Upper lobe of right lung (tissue), 1 donor: ENCODE measurements at regions not wholly inside any gene's neighbourhood (a gene's known extent, or its start where the extent isn't known, plus 50 kb on each side); places are given as distances from the start of the nearest gene placed in this dataset.
"Not testable (repeated sequence)": the region's sequence is repeated elsewhere in the genome, so short reads cannot be mapped to it uniquely, and the experiment has no call there.

ENCODE experiments used
- ATAC-seq: fragments of 200-7000 bp; cut with Tn5 transposase; one replicate; pipeline ENCODE4 v1.9.1; 2020; ENCODE audit warnings: mild to moderate bottlenecking, moderate library complexity
- DNase-seq: peaks from one replicate; pipeline ENCODE4 v3.0.0-alpha.2; 2020
- H3K27ac ChIP-seq: fragments of 200-600 bp; one replicate; pipeline ENCODE4 v1.8.0; 2022
- H3K27me3 ChIP-seq: fragments of 200-600 bp; one replicate; pipeline ENCODE4 v1.8.0; 2022; ENCODE audit warnings: mild to moderate bottlenecking
- H3K36me3 ChIP-seq: fragments of 200-600 bp; one replicate; pipeline ENCODE4 v1.8.0; 2022
- H3K4me1 ChIP-seq: fragments of 200-600 bp; one replicate; pipeline ENCODE4 v1.8.0; 2022
- H3K4me3 ChIP-seq: fragments of 200-600 bp; one replicate; pipeline ENCODE4 v1.8.0; 2022; ENCODE audit warnings: mild to moderate bottlenecking
- H3K9me3 ChIP-seq: fragments of 200-600 bp; one replicate; pipeline ENCODE4 v1.8.0; 2022
- intact Hi-C: fragments of 100-400 bp; cut with DNase I; formaldehyde crosslinking; loops from one replicate; pipeline ENCODE4 v1.11.0; 2022
- TF ChIP-seq, protein P1 (sequence below): fragments of 200-600 bp; IDR thresholded peaks from one replicate; pipeline ENCODE4 v1.8.0; 2022; ENCODE audit warnings: antibody characterized with exemption
- donor health status: DM: no; HTN: yes; CAD: no; lungs with severe emphysema.

DNA sequence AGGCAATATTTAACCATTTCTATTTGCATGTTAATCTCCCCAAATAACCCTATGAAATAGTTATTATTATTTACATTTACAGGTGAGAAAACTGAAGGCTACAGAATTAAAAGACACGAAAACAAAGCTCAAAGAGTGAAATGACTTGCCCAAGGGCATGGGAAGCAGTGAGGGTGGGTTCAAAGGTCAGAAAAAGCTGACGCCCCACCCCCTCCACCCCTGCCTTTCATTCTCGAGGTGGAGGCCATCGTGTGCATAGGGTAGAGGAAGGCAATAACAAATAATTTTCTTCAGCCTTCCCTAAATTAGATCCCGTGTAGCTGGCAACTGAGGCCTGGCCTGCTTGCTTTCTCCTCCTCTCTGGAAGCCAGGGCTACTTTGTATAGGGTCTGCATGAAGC, 56.1 kb upstream of the RBFOX2 start:
- no peak overlapping the region for H3K27ac ChIP-seq
- no peaks in the 10 kb centered on the region for H3K9me3 ChIP-seq
- intact Hi-C loops, result no loop called here
- no peaks in the 10 kb centered on the region for H3K27me3 ChIP-seq
- H3K4me1 ChIP-seq, result no peaks in the 10 kb centered on the region
- TF ChIP-seq, protein P1, sequence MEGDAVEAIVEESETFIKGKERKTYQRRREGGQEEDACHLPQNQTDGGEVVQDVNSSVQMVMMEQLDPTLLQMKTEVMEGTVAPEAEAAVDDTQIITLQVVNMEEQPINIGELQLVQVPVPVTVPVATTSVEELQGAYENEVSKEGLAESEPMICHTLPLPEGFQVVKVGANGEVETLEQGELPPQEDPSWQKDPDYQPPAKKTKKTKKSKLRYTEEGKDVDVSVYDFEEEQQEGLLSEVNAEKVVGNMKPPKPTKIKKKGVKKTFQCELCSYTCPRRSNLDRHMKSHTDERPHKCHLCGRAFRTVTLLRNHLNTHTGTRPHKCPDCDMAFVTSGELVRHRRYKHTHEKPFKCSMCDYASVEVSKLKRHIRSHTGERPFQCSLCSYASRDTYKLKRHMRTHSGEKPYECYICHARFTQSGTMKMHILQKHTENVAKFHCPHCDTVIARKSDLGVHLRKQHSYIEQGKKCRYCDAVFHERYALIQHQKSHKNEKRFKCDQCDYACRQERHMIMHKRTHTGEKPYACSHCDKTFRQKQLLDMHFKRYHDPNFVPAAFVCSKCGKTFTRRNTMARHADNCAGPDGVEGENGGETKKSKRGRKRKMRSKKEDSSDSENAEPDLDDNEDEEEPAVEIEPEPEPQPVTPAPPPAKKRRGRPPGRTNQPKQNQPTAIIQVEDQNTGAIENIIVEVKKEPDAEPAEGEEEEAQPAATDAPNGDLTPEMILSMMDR, result no peak
- ATAC-seq (no peak), DNase-seq (no peak)
- H3K4me3 ChIP-seq, result no peak overlapping the region
- no peaks in the 10 kb centered on the region for H3K36me3 ChIP-seq

DNA sequence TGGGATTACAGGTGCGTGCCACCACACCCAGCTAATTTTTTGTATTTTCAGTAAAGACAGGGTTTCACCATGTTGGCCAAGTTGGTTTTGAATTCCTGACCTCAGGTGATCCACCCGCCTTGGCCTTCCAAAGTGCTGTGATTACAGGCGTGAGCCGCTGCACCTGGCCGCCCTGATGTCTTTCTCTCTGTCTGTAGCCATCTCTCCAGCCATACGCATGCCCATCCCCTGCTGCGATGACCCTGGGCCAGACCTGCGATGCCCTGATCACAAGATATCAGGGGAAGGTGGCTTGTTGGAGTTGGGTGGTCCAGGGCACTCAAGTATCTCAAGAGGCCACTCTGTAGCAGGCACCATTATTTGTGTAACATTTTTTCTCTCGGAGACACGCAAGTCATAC, 54.4 kb upstream of the RBFOX2 start:
- intact Hi-C loops, result no loop called here
- DNase-seq (no peak), ATAC-seq (no peak)
- Histone ChIP-seq H3K4me3 (no peak overlapping the region), H3K27ac (no peak overlapping the region), H3K4me1 (no peaks in the 10 kb centered on the region), H3K27me3 (no peaks in the 10 kb centered on the region), H3K36me3 (no peaks in the 10 kb centered on the region), H3K9me3 (no peaks in the 10 kb centered on the region)
- TF ChIP-seq, protein P1, result no peak

DNA sequence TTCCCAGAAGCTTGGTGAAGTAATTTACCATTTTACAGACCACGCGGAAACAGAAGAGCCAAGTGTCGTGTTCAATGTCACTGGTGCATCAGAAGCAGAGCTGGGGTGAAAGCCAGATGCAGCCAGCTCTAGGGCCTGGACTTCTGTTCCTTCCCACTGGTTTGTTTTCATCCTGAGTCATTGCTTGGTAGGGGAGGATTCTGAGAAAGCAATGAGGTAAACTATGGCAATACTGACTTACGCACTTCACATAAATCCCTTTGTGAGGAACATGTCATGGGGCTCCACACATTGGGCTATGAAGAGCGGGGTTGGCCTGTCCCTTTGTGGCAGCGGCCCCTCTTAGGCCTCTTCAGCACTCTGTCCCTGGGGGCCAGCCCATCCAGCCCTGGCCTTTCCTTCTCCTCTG, 52.4 kb upstream of the RBFOX2 start:
- no peak overlapping the region for H3K4me3 ChIP-seq
- no peaks in the 10 kb centered on the region for H3K27me3 ChIP-seq
- H3K36me3 ChIP-seq, result no peaks in the 10 kb centered on the region
- TF ChIP-seq, protein P1, result no peak
- no peaks in the 10 kb centered on the region for H3K9me3 ChIP-seq
- DNase-seq (no peak), ATAC-seq (no peak)
- intact Hi-C loops, result no loop called here
- H3K4me1 ChIP-seq, result no peaks in the 10 kb centered on the region
- H3K27ac ChIP-seq, result no peak overlapping the region

DNA sequence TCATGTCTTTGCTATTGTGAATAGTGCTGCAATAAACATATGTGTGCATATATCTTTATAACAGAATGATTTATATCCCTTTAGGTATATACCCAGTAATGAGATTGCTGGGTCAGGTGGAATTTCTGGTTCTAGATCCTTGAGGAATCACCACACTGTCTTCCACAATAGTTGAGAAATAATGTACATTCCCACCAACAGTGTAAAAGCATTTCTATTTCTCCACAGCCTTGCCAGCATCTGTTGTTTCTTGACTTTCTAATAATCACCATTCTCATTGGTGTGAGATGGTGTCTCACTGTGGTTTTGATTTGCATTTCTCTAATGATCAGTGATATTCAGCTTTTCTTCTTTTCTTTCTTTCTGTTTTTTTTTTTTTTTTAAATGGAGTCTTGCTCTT, 51.7 kb upstream of the RBFOX2 start:
- ATAC-seq, result not testable (repeated sequence)

DNA sequence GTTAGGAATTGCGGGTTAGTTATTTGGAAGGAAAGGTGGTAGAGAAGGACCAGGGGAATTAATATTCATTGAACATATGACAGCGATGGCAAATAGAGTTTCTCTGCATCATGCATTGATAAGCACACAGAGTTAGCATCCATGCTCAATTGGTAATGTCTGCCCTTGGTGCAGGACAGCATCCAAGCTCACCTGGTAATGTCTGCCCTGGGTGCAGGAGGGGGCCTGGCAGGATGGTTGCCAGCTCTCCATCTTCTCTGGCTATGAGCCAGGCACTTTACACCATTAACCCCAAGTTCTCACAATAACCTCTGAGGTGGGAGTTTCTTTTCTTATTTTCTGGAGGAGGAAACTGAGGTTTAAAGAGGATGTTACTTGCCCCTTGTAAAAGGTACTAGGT, 50.4 kb upstream of the RBFOX2 start:
- H3K4me1 ChIP-seq, result no peaks in the 10 kb centered on the region
- no peak for DNase-seq
- no peaks in the 10 kb centered on the region for H3K36me3 ChIP-seq
- no peak overlapping the region for H3K4me3 ChIP-seq
- no peaks in the 10 kb centered on the region for H3K27me3 ChIP-seq
- TF ChIP-seq, protein P1, result no peak
- intact Hi-C loops, result no loop called here
- no peaks in the 10 kb centered on the region for H3K9me3 ChIP-seq
- no peak overlapping the region for H3K27ac ChIP-seq
- no peak for ATAC-seq

More for the DNA sequence above, 51.7 kb upstream of the RBFOX2 start:
- H3K36me3 ChIP-seq, H3K4me3 ChIP-seq, H3K27ac ChIP-seq, H3K4me1 ChIP-seq, H3K27me3 ChIP-seq, DNase-seq, intact Hi-C loops, H3K9me3 ChIP-seq: not testable (repeated sequence)
